Vagina (tissue), 2 donors: ENCODE measurements at regions not wholly inside any gene's neighbourhood (a gene's known extent, or its start where the extent isn't known, plus 50 kb on each side); places are given as distances from the start of the nearest gene placed in this dataset.

Source experiments
- DNase-seq, 2 donors: peaks; one replicate each; pipeline ENCODE4 v3.0.0-alpha.2; 2017; ENCODE audit errors: extremely low spot score in 2 of 2
- H3K27ac ChIP-seq: fragments of 200-600 bp; sonication (generic); one replicate; pipeline ENCODE4 v1.5.1; 2019
- H3K27me3 ChIP-seq: fragments of 200-600 bp; sonication (generic); one replicate; pipeline ENCODE4 v1.5.1; 2019
- H3K36me3 ChIP-seq, 2 donors: fragments of 200-600 bp; sonication (generic); one replicate each; pipeline ENCODE4 v1.5.1; 2017 to 2019
- H3K4me1 ChIP-seq: fragments of 200-600 bp; sonication (generic); one replicate; pipeline ENCODE4 v1.5.1; 2019
- H3K4me3 ChIP-seq, 2 donors: fragments of 200-600 bp; sonication (generic); 1 replicate in 1 of 2; 2 replicates in 1 of 2; pipeline ENCODE4 v1.5.1; 2016 to 2019
- H3K9me3 ChIP-seq: fragments of 200-600 bp; sonication (generic); one replicate; pipeline ENCODE4 v1.5.1; 2019
- CTCF ChIP-seq, 3 experiments: fragments of 450-650 bp in 2 of 3; fragments of 200-600 bp in 1 of 3; sonication (generic) in 1 of 3; IDR thresholded peaks; one replicate each; pipeline ENCODE4 v1.5.1; 2017 to 2019; ENCODE audit warnings: antibody characterized with exemption in 3 of 3, mild to moderate bottlenecking in 2 of 3, moderate library complexity in 2 of 3
- POLR2A ChIP-seq, 2 donors: fragments of 450-650 bp; IDR thresholded peaks; one replicate each; pipeline ENCODE4 v1.6.1; 2017; ENCODE audit warnings: antibody characterized with exemption in 2 of 2, mild to moderate bottlenecking in 2 of 2, moderate library complexity in 2 of 2
- POLR2AphosphoS5 ChIP-seq, 2 donors: sonication (generic); formaldehyde crosslinking; IDR thresholded peaks; one replicate each; pipeline ENCODE4 v1.9.0; 2017; ENCODE audit warnings: antibody characterized with exemption in 2 of 2, mild to moderate bottlenecking in 2 of 2, low read depth in 1 of 2; ENCODE audit not compliant: insufficient read depth in 1 of 2
- intact Hi-C: fragments of 100-400 bp; cut with DNase I; formaldehyde crosslinking; loops from one replicate; pipeline ENCODE4 v1.15.1; 2023

GRCh38 chr7:156119771-156120170 lies 307.5 kb upstream of the SHH start:
- DNase-seq, result peak in 1 of 2 donors; percentile 72
- no peak overlapping the region for H3K27ac ChIP-seq
- no peak overlapping the region for H3K4me3 ChIP-seq
- intact Hi-C loops, result no loop called here
- H3K9me3 ChIP-seq, result no peaks in the 10 kb centered on the region
- H3K36me3 ChIP-seq, result no peaks in the 10 kb centered on the region
- H3K4me1 ChIP-seq, result no peaks in the 10 kb centered on the region
- no peaks in the 10 kb centered on the region for H3K27me3 ChIP-seq
- TF ChIP-seq POLR2AphosphoS5 (IDR thresholded peaks at IDR 0.05; ENCODE audit: insufficient read depth in 1 of 2, low read depth in 1 of 2), result no peak
- TF ChIP-seq CTCF (IDR thresholded peaks at IDR 0.05), result no peak
- TF ChIP-seq POLR2A (IDR thresholded peaks at IDR 0.05), result no peak

GRCh38 chr7:156118248-156118645 lies 306.0 kb upstream of the SHH start:
- Histone ChIP-seq H3K27ac (no peak overlapping the region), H3K9me3 (no peaks in the 10 kb centered on the region), H3K36me3 (no peaks in the 10 kb centered on the region), H3K4me1 (no peaks in the 10 kb centered on the region), H3K4me3 (no peak overlapping the region), H3K27me3 (no peaks in the 10 kb centered on the region)
- DNase-seq, result peak in 1 of 2 donors; percentile 18
- intact Hi-C loops, result no loop called here
- no peak for TF ChIP-seq POLR2A (IDR thresholded peaks at IDR 0.05)
- no peak for TF ChIP-seq POLR2AphosphoS5 (IDR thresholded peaks at IDR 0.05; ENCODE audit: insufficient read depth in 1 of 2, low read depth in 1 of 2)
- no peak for TF ChIP-seq CTCF (IDR thresholded peaks at IDR 0.05)

GRCh38 chr7:156117542-156118247 lies 305.4 kb upstream of the SHH start:
- Histone ChIP-seq H3K4me3 (no peak overlapping the region), H3K27ac (no peak overlapping the region), H3K27me3 (no peaks in the 10 kb centered on the region), H3K9me3 (no peaks in the 10 kb centered on the region), H3K4me1 (no peaks in the 10 kb centered on the region), H3K36me3 (no peaks in the 10 kb centered on the region)
- DNase-seq, result peak in 1 of 2 donors; percentile 25
- intact Hi-C loops, result no loop called here
- TF ChIP-seq POLR2AphosphoS5 (IDR thresholded peaks at IDR 0.05; ENCODE audit: insufficient read depth in 1 of 2, low read depth in 1 of 2), result no peak
- no peak for TF ChIP-seq CTCF (IDR thresholded peaks at IDR 0.05)
- TF ChIP-seq POLR2A (IDR thresholded peaks at IDR 0.05), result no peak

GRCh38 chr7:156116514-156117215 lies 304.4 kb upstream of the SHH start:
- Histone ChIP-seq H3K9me3 (no peaks in the 10 kb centered on the region), H3K27ac (no peak overlapping the region), H3K4me1 (no peaks in the 10 kb centered on the region), H3K27me3 (no peaks in the 10 kb centered on the region), H3K4me3 (no peak overlapping the region), H3K36me3 (no peaks in the 10 kb centered on the region)
- no peak for TF ChIP-seq POLR2AphosphoS5 (IDR thresholded peaks at IDR 0.05; ENCODE audit: insufficient read depth in 1 of 2, low read depth in 1 of 2)
- TF ChIP-seq CTCF (IDR thresholded peaks at IDR 0.05), result no peak
- TF ChIP-seq POLR2A (IDR thresholded peaks at IDR 0.05), result no peak
- DNase-seq, result peak; percentile 40 to 60
- intact Hi-C loops, result no loop called here

- TF ChIP-seq POLR2A (IDR thresholded peaks at IDR 0.05), result no peak
- no peak for TF ChIP-seq CTCF (IDR thresholded peaks at IDR 0.05)
- TF ChIP-seq POLR2AphosphoS5 (IDR thresholded peaks at IDR 0.05; ENCODE audit: insufficient read depth in 1 of 2, low read depth in 1 of 2), result no peak
- peak; percentile 37 to 55 for DNase-seq
- H3K27me3 ChIP-seq, result no peaks in the 10 kb centered on the region
- H3K36me3 ChIP-seq, result no peaks in the 10 kb centered on the region
- H3K9me3 ChIP-seq, result no peaks in the 10 kb centered on the region
- no peaks in the 10 kb centered on the region for H3K4me1 ChIP-seq
- no peak overlapping the region for H3K27ac ChIP-seq
- intact Hi-C loops, result no loop called here
- H3K4me3 ChIP-seq, result no peak overlapping the region
Measured at GRCh38 chr7:156115582-156115981, 303.3 kb upstream of the SHH start.
